CD4-positive, alpha-beta memory T cell (primary cell): ENCODE measurements at regions not wholly inside any gene's neighbourhood (a gene's known extent, or its start where the extent isn't known, plus 50 kb on each side); places are given as distances from the start of the nearest gene placed in this dataset.

Experiments
- CTCF ChIA-PET: fragments of 350-600 bp; sonication (Branson Sonifier 250); formaldehyde crosslinking; loops from one replicate; lab custom pipeline; 2021; ENCODE audit warnings: inconsistent platforms; ENCODE audit not compliant: partially characterized antibody; lab: Charles Lee
- POLR2A ChIA-PET: fragments of 350-600 bp; sonication (Branson Sonifier 250); formaldehyde crosslinking; loops from one replicate; lab custom pipeline; 2021; ENCODE audit not compliant: partially characterized antibody; lab: Charles Lee
- DNase-seq, 5 donors: peaks; one replicate each; pipeline versions ENCODE4 v3.0.0 to v3.0.0-alpha.2; 2020 to 2022; ENCODE audit warnings: mixed read lengths in 1 of 5
- H3K27ac ChIP-seq: one replicate; pipeline ENCODE4 v1.7.0; 2013; ENCODE audit warnings: low read depth, low read length
- H3K27me3 ChIP-seq: 2 replicates; pipeline ENCODE4 v1.7.0; 2013; ENCODE audit warnings: mild to moderate bottlenecking, low read length, moderate library complexity; ENCODE audit not compliant: insufficient read depth
- H3K36me3 ChIP-seq: 2 replicates; pipeline ENCODE4 v1.7.0; 2013; ENCODE audit warnings: mild to moderate bottlenecking, low read length, moderate library complexity; ENCODE audit not compliant: insufficient read depth
- H3K4me1 ChIP-seq: 2 replicates; pipeline ENCODE4 v1.7.0; 2013; ENCODE audit warnings: mild to moderate bottlenecking, low read length, moderate library complexity; ENCODE audit not compliant: insufficient read depth
- H3K4me3 ChIP-seq, 2 donors: one replicate each; pipeline ENCODE4 v1.7.0; 2013; ENCODE audit warnings: low read length in 2 of 2, mild to moderate bottlenecking in 1 of 2
- H3K9me3 ChIP-seq, 2 donors: one replicate each; pipeline ENCODE4 v1.7.0; 2013; ENCODE audit warnings: low read length in 2 of 2, control low read depth in 1 of 2; ENCODE audit not compliant: control insufficient read depth in 1 of 2
- H3K27ac Mint-ChIP-seq, 7 donors: one replicate each; pipeline ENCODE4 v1.8.0; 2020 to 2021; ENCODE audit warnings: mixed read lengths in 7 of 7, mild to moderate bottlenecking in 6 of 7, inconsistent platforms in 3 of 7, moderate library complexity in 3 of 7
- H3K27me3 Mint-ChIP-seq, 2 donors: one replicate each; pipeline ENCODE4 v1.8.0; 2020 to 2021; ENCODE audit warnings: mixed read lengths in 2 of 2
- H3K36me3 Mint-ChIP-seq, 2 donors: one replicate each; pipeline ENCODE4 v1.8.0; 2020 to 2021; ENCODE audit warnings: mixed read lengths in 2 of 2, inconsistent platforms in 1 of 2, mild to moderate bottlenecking in 1 of 2
- H3K4me1 Mint-ChIP-seq, 4 donors: one replicate each; pipeline ENCODE4 v1.8.0; 2020 to 2021; ENCODE audit warnings: mixed read lengths in 4 of 4, mild to moderate bottlenecking in 1 of 4
- H3K4me3 Mint-ChIP-seq, 8 donors: one replicate each; pipeline ENCODE4 v1.8.0; 2020 to 2021; ENCODE audit warnings: mixed read lengths in 8 of 8, mild to moderate bottlenecking in 7 of 8, moderate library complexity in 6 of 8, inconsistent platforms in 3 of 8
- H3K9me3 Mint-ChIP-seq, 8 donors: one replicate each; pipeline ENCODE4 v1.8.0; 2020 to 2021; ENCODE audit warnings: mixed read lengths in 8 of 8, mild to moderate bottlenecking in 5 of 8, inconsistent platforms in 3 of 8, moderate library complexity in 1 of 8
- intact Hi-C: fragments of 100-400 bp; cut with micrococcal nuclease; formaldehyde crosslinking; loops from one replicate; pipeline ENCODE4 v1.15.1; 2023

DNA sequence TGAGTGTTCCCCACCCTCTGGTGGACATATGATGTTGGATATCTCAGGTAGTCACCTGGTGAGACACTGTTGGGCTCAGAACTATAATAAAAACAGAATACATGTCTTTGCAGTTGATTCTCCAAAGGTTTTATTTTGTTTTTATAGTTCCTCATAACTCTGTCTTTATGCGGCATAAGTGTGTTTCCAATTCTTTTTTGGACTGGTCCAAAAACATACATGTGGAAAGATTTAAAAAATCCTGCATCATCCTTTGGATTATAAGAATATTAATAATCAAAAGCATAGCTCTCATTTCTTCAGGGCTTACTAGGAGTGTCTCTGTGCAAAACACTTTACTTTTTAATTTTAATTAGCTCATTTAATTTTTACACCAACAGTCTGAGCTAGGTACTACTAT, 71.0 kb upstream of the ANKRD34C start:
- Histone ChIP-seq H3K4me1 (no peaks in the 10 kb centered on the region), H3K27me3 (peaks cover 4% of the 10 kb centered on the region), H3K4me3 (no peak overlapping the region), H3K9me3 (no peaks in the 10 kb centered on the region), H3K27ac (no peak overlapping the region), H3K36me3 (no peaks in the 10 kb centered on the region)
- DNase-seq: no peak
- intact Hi-C loops: no loop called here
- Mint-ChIP-seq H3K36me3 (no peaks in the 10 kb centered on the region), H3K9me3 (peaks cover 0 to 4% (median 0%) of the 10 kb centered on the region in 8 donors), H3K27me3 (peaks cover 35 to 49% of the 10 kb centered on the region in 2 donors), H3K27ac (no peak overlapping the region), H3K4me1 (no peaks in the 10 kb centered on the region), H3K4me3 (no peak overlapping the region)
- ChIA-PET CTCF (interaction anchor here (1.5 kb wide), 1 partner anchor 27 kb away, joined by 3 read pairs; no protein-coding TSS in a partner anchor), POLR2A (no interaction called here)

DNA sequence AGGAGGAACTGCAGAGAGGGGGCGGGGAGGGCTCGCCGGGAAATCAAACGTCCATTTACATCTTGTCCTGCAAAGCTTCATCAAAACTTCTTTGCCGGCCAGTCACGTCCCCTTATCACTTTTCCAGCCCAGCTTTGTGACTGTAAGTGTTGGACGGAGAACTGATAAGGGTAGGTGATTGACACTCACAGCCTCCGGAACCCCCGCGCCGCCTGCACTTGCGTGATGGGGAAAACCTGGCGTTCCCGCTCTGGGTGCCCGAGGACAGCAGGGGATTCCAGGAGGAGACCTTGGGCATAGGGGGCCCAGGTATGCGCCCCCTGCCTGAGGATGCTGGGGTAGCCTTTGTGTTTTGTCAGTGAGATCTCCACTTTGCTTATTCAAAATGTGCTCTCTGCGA, 72.8 kb upstream of the ANKRD34C start:
- CTCF ChIA-PET: no interaction called here

GRCh38 chr15:79209116-79209515, 73.4 kb upstream of the ANKRD34C start:
- POLR2A ChIA-PET: no interaction called here
- no peaks in the 10 kb centered on the region for H3K36me3 ChIP-seq
- Mint-ChIP-seq H3K27ac (no peak overlapping the region), H3K27me3 (peaks cover 28 to 43% of the 10 kb centered on the region in 2 donors), H3K4me3 (no peak overlapping the region), H3K36me3 (no peaks in the 10 kb centered on the region), H3K4me1 (no peaks in the 10 kb centered on the region), H3K9me3 (no peaks in the 10 kb centered on the region)
- no peaks in the 10 kb centered on the region for H3K4me1 ChIP-seq
- CTCF ChIA-PET: interaction anchor here (2.9 kb wide), 1 partner anchor 25 kb away, joined by 12 read pairs; no protein-coding TSS in a partner anchor
- no peaks in the 10 kb centered on the region for H3K9me3 ChIP-seq
- no peak for DNase-seq
- no peak overlapping the region for H3K4me3 ChIP-seq
- intact Hi-C loops: no loop called here
- no peak overlapping the region for H3K27ac ChIP-seq
- H3K27me3 ChIP-seq: peaks cover 4% of the 10 kb centered on the region

More for the DNA sequence above, 72.8 kb upstream of the ANKRD34C start:
- Histone ChIP-seq H3K27ac (no peak overlapping the region), H3K4me3 (no peak overlapping the region), H3K27me3 (peaks cover 4% of the 10 kb centered on the region), H3K4me1 (no peaks in the 10 kb centered on the region), H3K36me3 (no peaks in the 10 kb centered on the region), H3K9me3 (no peaks in the 10 kb centered on the region)
- no peaks in the 10 kb centered on the region for H3K36me3 Mint-ChIP-seq
- H3K27me3 Mint-ChIP-seq: peaks cover 31 to 44% of the 10 kb centered on the region in 2 donors
- no peaks in the 10 kb centered on the region for H3K9me3 Mint-ChIP-seq
- POLR2A ChIA-PET: no interaction called here
- no peak for DNase-seq
- H3K4me1 Mint-ChIP-seq: no peaks in the 10 kb centered on the region
- no peak overlapping the region for H3K27ac Mint-ChIP-seq
- no peak overlapping the region for H3K4me3 Mint-ChIP-seq
- intact Hi-C loops: no loop called here

DNA sequence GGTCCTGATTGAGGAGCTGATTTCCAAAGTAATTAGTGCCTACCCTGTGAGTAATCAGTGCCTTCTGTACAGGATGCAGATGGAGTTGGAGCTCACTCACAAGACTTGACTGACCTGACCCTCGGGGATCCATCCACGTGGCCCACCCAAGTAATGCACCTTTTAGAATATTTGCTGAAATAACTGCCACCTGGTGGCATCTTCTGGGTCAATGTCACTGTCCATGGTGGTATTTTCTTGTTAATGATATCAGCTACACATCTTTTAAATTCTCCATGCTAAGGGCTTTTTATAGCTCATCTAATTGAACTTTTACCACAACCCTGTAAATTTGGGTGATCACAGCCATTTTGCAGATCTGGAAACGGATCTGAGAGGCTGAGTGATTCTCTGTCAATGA, 74.3 kb upstream of the ANKRD34C start:
- H3K27ac Mint-ChIP-seq: no peak overlapping the region

DNA sequence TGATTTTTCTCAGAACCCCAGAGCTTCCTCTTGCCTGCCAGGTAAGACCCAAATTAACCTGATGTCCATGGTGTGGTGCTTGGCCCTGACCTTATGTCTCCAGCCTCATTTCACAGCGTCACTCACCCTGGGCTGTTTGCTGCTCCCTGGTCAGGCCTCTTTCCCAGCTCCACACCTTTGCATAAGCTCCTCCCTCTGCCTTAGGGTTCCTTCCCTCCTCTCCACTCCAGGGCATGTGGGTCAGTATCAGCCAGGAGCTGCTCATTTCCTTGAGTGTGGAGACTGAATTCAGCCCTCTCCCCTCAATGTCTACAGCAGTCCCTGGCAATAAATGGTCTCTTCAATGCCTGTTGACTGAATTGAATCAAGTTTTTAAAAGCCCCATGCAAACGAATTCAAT, 75.6 kb upstream of the ANKRD34C start:
- POLR2A ChIA-PET: no interaction called here
- no peaks in the 10 kb centered on the region for H3K36me3 Mint-ChIP-seq
- no peaks in the 10 kb centered on the region for H3K4me1 Mint-ChIP-seq
- H3K27ac ChIP-seq: no peak overlapping the region
- peaks cover 4% of the 10 kb centered on the region for H3K27me3 ChIP-seq
- CTCF ChIA-PET: interaction anchor here (2.9 kb wide), 1 partner anchor 23 kb away, joined by 12 read pairs; no protein-coding TSS in a partner anchor
- no peaks in the 10 kb centered on the region for H3K4me1 ChIP-seq
- peaks cover 19 to 41% of the 10 kb centered on the region in 2 donors for H3K27me3 Mint-ChIP-seq
- no peak overlapping the region for H3K4me3 Mint-ChIP-seq
- no peaks in the 10 kb centered on the region for H3K9me3 ChIP-seq
- intact Hi-C loops: no loop called here
- H3K36me3 ChIP-seq: no peaks in the 10 kb centered on the region
- H3K27ac Mint-ChIP-seq: no peak overlapping the region
- H3K4me3 ChIP-seq: no peak overlapping the region
- H3K9me3 Mint-ChIP-seq: no peaks in the 10 kb centered on the region
- DNase-seq: no peak

More for the DNA sequence above, 74.3 kb upstream of the ANKRD34C start:
- no peaks in the 10 kb centered on the region for H3K9me3 Mint-ChIP-seq
- H3K4me3 Mint-ChIP-seq: no peak overlapping the region
- Histone ChIP-seq H3K27me3 (peaks cover 4% of the 10 kb centered on the region), H3K4me1 (no peaks in the 10 kb centered on the region), H3K4me3 (no peak overlapping the region), H3K27ac (no peak overlapping the region), H3K36me3 (no peaks in the 10 kb centered on the region), H3K9me3 (no peaks in the 10 kb centered on the region)
- intact Hi-C loops: no loop called here
- ChIA-PET CTCF (interaction anchor here (2.9 kb wide), 1 partner anchor 24 kb away, joined by 12 read pairs; no protein-coding TSS in a partner anchor), POLR2A (no interaction called here)
- H3K27me3 Mint-ChIP-seq: peaks cover 24 to 39% of the 10 kb centered on the region in 2 donors
- no peak for DNase-seq
- no peaks in the 10 kb centered on the region for H3K4me1 Mint-ChIP-seq
- no peaks in the 10 kb centered on the region for H3K36me3 Mint-ChIP-seq

DNA sequence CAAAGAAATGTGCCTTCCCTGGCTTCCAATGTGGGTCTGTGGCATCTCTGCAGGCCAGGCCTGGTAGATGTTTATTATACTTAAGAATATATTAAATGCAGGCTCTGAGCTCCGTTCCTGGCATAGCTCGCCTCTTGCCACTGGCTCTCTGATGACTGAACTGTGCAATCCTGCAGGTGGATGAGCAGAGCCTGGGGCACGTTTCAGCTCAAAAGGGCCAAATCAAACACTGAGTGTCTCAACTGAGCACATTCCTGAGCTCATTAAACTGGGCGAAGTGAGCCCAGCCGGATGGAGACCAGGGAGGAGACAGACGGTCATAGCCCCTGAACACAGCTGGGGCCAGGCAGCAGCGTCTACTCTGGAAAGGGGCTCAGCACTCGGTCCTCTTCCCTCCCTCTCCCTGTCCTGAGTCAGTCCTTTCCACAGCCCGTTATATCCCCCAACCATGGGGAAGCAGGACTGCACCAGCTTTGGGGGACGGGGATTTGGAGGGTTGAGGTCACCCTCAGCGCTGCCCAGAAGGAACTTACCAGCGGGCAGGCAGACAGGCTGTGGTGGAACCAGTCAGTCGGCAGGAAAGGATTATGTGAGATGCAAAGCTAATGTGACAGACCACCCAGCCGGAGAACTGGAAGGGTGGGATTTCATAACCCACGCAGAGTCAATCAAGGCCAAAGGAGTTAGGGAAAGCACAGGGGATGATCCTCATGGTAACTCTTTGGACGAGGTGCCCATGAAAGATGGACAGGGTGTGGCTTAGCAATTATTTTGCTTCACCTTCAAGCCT, 77.4 kb upstream of the ANKRD34C start:
- H3K27ac Mint-ChIP-seq: no peak overlapping the region
- H3K9me3 ChIP-seq: no peaks in the 10 kb centered on the region
- H3K27me3 ChIP-seq: peaks cover 4% of the 10 kb centered on the region
- intact Hi-C loops: no loop called here
- peaks cover 12 to 37% of the 10 kb centered on the region in 2 donors for H3K27me3 Mint-ChIP-seq
- H3K36me3 ChIP-seq: no peaks in the 10 kb centered on the region
- no peak overlapping the region for H3K4me3 Mint-ChIP-seq
- no peak for DNase-seq
- no peak overlapping the region for H3K27ac ChIP-seq
- H3K4me1 ChIP-seq: no peaks in the 10 kb centered on the region
- CTCF ChIA-PET: interaction anchor here (1.2 to 2.1 kb wide), 2 partner anchors 12 to 21 kb away, joined by 4 to 9 read pairs; no protein-coding TSS in a partner anchor
- H3K4me3 ChIP-seq: no peak overlapping the region
- POLR2A ChIA-PET: no interaction called here
- no peaks in the 10 kb centered on the region for H3K4me1 Mint-ChIP-seq
- no peaks in the 10 kb centered on the region for H3K36me3 Mint-ChIP-seq
- H3K9me3 Mint-ChIP-seq: no peaks in the 10 kb centered on the region

- Mint-ChIP-seq H3K9me3 (no peaks in the 10 kb centered on the region), H3K4me3 (no peak overlapping the region), H3K27ac (no peak overlapping the region), H3K4me1 (no peaks in the 10 kb centered on the region), H3K27me3 (peaks cover 9 to 20% of the 10 kb centered on the region in 2 donors), H3K36me3 (no peaks in the 10 kb centered on the region)
- ChIA-PET CTCF (interaction anchor here (8.3 kb wide), 1 partner anchor 15 kb away, joined by 53 read pairs; no protein-coding TSS in a partner anchor), POLR2A (no interaction called here)
- intact Hi-C loops: no loop called here
- no peaks in the 10 kb centered on the region for H3K36me3 ChIP-seq
- no peak overlapping the region for H3K4me3 ChIP-seq
- no peaks in the 10 kb centered on the region for H3K9me3 ChIP-seq
- no peak overlapping the region for H3K27ac ChIP-seq
- no peaks in the 10 kb centered on the region for H3K27me3 ChIP-seq
- DNase-seq: no peak
- no peaks in the 10 kb centered on the region for H3K4me1 ChIP-seq
Observed at GRCh38 chr15:79198461-79198860, 84.1 kb upstream of the ANKRD34C start.
